NAMALWA (cell line): ENCODE measurements at regions not wholly inside any gene's neighbourhood (a gene's known extent, or its start where the extent isn't known, plus 50 kb on each side); places are given as distances from the start of the nearest gene placed in this dataset.
A peak's percentile ranks its signal among the peaks of the same experiment; 100 is the strongest.

ENCODE experiments used
- DNase-seq: peaks from one replicate; pipeline ENCODE4 v3.0.0-alpha.2; 2015; ENCODE audit warnings: low spot score

- no peak for DNase-seq
Observed at GRCh38 chr13:54597540-54598088, 1569.0 kb downstream of the OLFM4 start.

DNA sequence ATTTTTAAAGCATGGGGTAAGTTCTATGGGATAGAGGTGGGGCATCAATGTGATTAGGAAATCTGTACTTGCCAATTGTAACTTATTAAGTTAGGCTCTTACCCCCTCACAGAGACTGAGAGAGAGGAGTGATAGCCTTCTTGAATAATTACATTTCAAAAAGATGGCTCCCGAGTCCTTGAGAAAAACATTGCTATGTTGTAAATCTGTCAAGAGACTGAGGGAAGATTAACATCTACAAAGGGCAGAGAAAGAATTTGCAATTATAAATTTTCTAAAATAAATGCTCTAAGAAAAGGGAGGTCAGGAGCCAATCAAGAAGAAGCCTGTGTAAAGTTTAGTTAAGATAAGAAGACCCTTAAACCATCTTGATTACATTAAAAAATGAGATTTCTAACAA lies 1570.8 kb downstream of the OLFM4 start:
- DNase-seq, result no peak

DNA sequence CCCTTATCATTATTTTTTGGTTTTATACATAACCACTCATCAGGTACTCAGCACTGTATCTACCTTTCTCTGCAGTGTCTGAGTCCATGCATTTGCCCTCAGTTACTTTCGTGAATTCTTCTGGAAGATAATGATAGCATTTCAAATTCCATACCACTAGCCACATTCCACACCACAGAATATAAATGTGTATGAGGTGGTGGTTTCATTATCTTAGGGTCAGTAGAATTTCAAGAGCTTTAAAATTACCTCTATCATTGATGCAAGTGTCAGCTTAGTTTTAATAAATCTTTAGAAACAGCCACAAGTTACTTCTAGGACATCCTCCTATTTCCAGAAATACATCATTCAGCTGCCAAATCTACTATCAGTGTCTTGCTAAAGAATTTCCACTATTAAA lies 1578.3 kb downstream of the OLFM4 start:
- no peak for DNase-seq

GRCh38 chr13:54607421-54607820 lies 1578.8 kb downstream of the OLFM4 start:
- no peak for DNase-seq

DNA sequence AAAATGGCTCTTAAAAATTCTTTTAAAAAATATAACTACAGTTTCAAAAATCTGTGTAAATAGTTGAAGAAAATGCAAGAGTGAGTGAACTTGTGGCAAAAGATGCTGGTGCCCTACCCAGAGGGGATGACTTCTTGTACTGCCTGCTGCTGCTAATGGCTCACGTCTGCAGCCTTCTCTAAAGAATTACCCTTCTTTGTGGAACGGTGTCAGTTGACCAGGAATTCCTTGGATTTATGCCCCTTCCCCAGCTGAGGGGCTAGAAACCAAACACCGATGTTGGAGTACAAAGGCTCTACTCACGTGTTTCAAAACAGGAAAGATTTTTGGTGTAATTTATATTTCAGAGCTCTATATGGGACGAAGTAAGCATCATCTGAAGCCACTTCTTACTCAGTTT lies 1582.8 kb downstream of the OLFM4 start:
- no peak for DNase-seq

GRCh38 chr13:54614726-54615125 lies 1586.1 kb downstream of the OLFM4 start:
- no peak for DNase-seq

GRCh38 chr13:54626504-54626903 lies 1597.9 kb downstream of the OLFM4 start:
- peak; percentile 21 for DNase-seq

- DNase-seq, result no peak
Observed at GRCh38 chr13:54627646-54628372, 1599.2 kb downstream of the OLFM4 start.

- no peak for DNase-seq
Observed at GRCh38 chr13:54628383-54628782, 1599.8 kb downstream of the OLFM4 start.

DNA sequence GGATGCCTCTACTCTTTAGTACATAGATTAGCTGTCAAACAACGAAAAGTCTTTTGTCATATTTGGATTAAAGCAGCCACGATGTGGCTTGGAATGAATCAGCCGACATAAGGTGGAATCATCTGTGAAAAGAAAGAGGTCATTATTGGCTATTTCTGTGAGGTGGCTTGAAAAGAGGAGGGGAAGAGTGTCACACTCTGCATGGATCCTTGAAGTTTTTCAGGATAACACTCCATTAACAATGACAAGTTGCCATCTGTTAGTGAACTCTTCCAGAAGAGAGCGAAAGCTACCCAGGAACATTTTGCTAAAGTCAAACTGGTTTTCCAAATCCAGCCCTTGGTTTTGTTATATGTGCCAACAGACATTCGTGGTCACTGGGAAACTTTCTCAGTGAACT lies 1604.8 kb downstream of the OLFM4 start:
- DNase-seq, result no peak

DNA sequence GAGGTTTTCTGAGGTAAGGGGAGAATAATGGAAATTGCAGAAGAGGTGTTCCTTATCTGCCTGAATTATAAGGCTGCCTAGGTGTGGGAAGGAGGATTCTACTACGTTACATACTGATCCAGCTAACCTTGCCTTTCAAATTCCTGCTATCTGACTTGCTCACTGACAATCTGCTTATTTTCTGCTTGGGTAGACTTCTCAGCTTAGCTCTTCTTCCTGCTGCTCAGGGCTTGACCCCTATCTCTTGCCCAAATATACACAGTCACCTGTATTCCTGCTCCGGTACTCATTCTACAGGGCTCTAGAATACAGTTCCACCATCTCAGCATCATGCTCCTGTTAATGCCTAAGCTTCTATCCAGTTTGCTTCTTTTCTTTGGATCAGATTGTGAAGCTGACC lies 1607.6 kb downstream of the OLFM4 start:
- DNase-seq, result no peak

DNA sequence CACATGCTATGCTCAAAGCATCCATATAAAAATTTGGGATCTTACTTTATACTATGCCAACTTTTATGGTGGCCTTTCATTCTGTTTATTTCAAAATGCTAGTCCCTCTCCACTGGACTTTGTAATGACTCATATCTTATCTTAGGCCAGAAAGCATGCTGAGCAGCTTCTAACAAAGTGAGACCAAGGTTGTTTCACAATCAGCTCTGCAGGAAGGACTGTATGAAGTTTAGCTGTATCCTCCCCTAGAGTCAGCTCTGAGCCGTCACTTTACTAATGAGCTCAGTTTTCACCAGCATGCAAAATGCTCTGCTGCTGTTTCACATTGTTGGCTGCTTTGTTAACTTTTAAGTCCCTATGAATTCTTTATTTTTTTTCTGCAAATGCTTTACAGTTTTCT lies 1608.8 kb downstream of the OLFM4 start:
- DNase-seq, result no peak

GRCh38 chr13:54640719-54641118 lies 1612.1 kb downstream of the OLFM4 start:
- DNase-seq, result no peak

DNA sequence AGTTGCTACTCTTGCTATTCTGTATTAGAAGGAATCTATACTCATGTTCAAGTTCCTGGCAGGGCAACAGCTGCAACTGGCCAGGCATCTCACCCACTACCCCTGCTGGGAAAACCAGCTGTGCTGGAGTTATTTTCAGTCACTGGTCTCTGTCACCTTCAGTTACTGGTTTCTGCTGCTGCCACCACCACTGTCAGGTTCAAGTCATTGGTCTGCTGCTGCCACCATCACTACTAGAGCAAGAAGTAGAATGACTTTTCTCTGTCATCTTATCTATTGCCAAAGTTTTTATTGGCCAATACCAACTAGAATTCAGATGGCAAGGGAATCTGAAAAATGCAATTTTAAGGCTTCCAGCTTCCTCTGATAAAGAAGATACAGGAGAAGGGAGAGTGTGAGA lies 1615.2 kb downstream of the OLFM4 start:
- no peak for DNase-seq

DNA sequence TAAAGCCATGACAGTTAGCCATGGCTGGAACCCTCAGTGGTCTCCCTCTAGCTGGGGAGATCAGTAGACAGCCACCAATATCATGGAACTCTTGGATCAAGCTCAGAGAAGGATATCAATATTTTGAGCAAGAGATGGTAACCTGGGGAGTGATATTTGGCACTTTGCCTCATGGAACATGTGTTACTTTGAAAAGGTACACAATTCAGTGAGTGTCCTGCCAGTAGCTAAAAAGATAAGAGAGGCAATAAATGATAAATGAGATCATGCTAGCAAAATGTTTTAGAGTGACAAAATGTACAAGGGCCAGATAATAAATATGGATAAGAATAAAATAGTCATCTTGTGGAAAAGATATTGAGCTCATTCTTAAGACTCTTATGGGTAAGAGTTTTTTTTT lies 1618.7 kb downstream of the OLFM4 start:
- DNase-seq, result no peak

DNA sequence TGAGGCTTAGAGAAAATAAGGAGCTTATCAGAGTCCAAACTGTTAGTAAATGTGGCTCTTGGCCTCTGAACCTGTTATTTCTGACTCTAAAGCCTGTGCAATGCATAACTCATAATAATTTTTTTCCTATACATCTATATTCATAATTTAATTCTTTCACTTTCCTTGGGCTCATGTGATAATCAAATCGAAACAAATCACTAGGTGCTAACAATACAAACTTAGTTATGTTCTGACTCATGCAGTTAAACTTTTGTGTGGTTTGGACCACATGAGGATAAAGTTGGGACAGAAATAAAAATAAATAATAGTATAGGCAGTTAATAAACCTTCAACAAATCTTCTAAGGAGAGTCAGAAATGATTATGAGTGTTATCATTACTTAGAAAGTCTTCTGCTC lies 1629.0 kb downstream of the OLFM4 start:
- DNase-seq, result no peak

DNA sequence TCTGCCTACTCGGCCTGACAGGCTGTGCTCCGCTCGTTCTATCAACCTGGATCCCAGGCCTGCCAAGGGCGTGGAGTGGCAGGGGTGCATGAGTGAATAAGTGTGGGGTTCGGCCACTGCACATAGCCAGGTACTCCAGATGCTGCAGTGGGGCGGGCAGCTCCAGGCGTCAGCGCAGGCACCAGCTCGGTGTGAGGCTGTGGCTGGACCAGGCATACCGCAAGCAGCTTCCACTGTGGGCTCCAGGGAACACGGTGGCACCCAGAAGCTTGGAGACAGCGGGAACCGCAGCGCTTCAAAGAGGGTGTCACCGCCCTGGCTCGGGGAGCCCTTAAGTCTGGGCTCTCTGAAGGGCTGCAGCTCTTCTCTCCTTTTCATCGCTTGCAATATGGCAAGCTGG lies 1630.2 kb downstream of the OLFM4 start:
- no peak for DNase-seq

- no peak for DNase-seq
Observed at GRCh38 chr13:54660277-54660676, 1631.7 kb downstream of the OLFM4 start.

- DNase-seq, result no peak
Observed at GRCh38 chr13:54676526-54677113, 1648.0 kb downstream of the OLFM4 start.

DNA sequence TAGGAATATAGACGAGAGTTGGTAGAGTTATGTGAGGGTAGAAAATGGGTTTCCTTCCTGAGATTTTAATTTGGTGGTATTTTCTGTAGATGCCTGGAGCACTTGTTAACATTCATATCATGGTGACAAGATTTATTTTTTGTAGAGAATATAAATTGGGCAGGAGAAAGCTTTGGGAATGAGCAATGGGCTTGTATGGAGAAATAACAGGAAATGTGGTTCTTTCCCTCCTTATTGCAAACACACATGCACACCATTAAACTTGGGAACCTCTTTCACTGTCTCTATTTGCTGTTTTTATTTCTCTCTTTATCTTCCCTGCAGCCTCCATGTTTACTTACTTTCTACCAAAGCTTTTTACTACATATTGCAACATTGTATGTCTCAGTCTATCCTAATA lies 1653.6 kb downstream of the OLFM4 start:
- DNase-seq, result no peak

DNA sequence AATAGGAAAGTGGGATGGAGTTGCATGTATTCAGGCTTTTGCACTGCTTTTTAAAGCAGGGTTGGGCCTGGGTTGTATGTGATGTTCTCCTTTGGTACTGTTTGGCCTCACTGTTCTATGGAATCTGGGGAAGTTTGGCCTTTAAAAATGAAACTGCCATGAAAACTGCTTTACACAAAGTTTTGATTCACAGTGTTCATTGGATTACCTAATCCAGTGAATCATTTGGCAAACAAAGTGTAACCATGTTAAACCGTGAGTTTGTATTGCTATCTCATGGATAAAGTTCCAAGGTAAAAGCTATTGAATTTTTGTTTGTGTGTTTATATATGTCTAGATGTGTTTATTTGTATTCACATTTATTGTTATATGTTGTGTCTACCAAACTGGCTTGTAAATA lies 1658.6 kb downstream of the OLFM4 start:
- no peak for DNase-seq

DNA sequence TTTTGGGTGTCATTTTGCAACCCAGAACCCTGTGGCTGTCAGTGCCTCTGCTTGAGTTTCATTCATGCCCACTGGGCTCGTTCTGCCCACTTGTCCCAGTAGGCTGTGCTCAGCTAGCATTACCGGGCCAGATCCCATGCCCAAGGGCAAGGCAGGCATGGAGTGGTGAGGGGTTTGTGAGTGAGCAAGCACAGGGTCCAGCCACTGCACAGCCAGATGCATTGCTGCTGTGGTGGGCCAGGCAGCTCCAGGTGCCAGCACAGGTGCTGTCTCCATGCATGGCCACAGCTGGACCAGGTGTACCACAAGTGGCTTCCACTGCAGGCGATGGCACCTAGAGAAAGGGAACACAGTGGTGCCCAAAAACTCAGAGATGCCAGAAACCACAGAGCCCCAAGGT lies 1671.2 kb downstream of the OLFM4 start:
- no peak for DNase-seq

GRCh38 chr13:54705738-54706137 lies 1677.1 kb downstream of the OLFM4 start:
- no peak for DNase-seq

DNA sequence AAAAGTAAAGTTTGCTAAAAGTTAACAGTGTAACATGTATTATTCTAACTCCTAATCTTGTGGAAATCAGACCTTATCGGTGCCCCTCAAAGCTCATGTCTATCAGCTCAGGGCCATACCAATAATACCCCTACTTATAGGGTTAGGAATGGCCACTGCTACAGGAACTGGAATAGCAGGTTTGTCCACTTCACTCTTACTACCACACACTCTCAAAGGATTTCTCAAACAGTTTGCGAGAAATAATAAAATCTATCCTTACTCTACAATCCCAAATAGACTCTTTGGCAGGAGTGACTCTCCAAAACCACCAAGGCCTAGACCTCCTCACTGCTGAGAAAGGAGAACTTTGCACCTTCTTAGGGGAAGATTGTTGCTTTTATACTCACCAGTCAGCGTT lies 1677.7 kb downstream of the OLFM4 start:
- DNase-seq, result no peak
